Astrocyte of the spinal cord (primary cell): ENCODE measurements at regions not wholly inside any gene's neighbourhood (a gene's known extent, or its start where the extent isn't known, plus 50 kb on each side); places are given as distances from the start of the nearest gene placed in this dataset.

Source experiments
- DNase-seq: peaks from one replicate; pipeline ENCODE4 v3.0.0; 2011; ENCODE audit warnings: low read depth, low spot score
- H3K4me3 ChIP-seq: 2 replicates; pipeline ENCODE4 v1.5.1; 2011; ENCODE audit warnings: low read depth, mild to moderate bottlenecking, low read length, moderate library complexity
- CTCF ChIP-seq: IDR thresholded peaks from 2 replicates; pipeline ENCODE4 v1.5.1; 2012; ENCODE audit warnings: low read depth, mild to moderate bottlenecking, low read length, inconsistent platforms
- in situ Hi-C: cut with HindIII; loops from 2 replicates; pipeline ENCODE4 v1.10.0; 2017; ENCODE audit warnings: low sequenced_read_pairs

- no peak for TF ChIP-seq CTCF
- in situ Hi-C loops, result loop anchor here (10.0 kb wide), 1 partner anchor 882 kb away; no protein-coding TSS in a partner anchor
- DNase-seq, result peak; percentile 77
- H3K4me3 ChIP-seq, result peak overlapping the region; percentile 47
These were observed 216.1 kb downstream of the MEF2C start for GRCh38 chr5:88666761-88667495.

GRCh38 chr5:88665750-88666215, 217.2 kb downstream of the MEF2C start:
- TF ChIP-seq CTCF, result no peak
- peak overlapping the region; percentile 47 for H3K4me3 ChIP-seq
- in situ Hi-C loops, result loop anchor here (10.0 kb wide), 1 partner anchor 881 kb away; no protein-coding TSS in a partner anchor
- DNase-seq, result peak; percentile 64

- in situ Hi-C loops, result loop anchor here (10.0 kb wide), 1 partner anchor 880 kb away; no protein-coding TSS in a partner anchor
- peak; percentile 51 for DNase-seq
These were observed 218.3 kb downstream of the MEF2C start for GRCh38 chr5:88664645-88665044.

GRCh38 chr5:88663793-88664216, 219.2 kb downstream of the MEF2C start:
- peak; percentile 74 for DNase-seq
- in situ Hi-C loops, result loop anchor here (10.0 kb wide), 1 partner anchor 879 kb away; no protein-coding TSS in a partner anchor
- H3K4me3 ChIP-seq, result no peak overlapping the region
- TF ChIP-seq CTCF, result no peak

More at GRCh38 chr5:88664645-88665044, 218.3 kb downstream of the MEF2C start:
- H3K4me3 ChIP-seq, result no peak overlapping the region
- no peak for TF ChIP-seq CTCF

GRCh38 chr5:88662846-88663245, 220.1 kb downstream of the MEF2C start:
- in situ Hi-C loops, result loop anchor here (10.0 kb wide), 1 partner anchor 878 kb away; no protein-coding TSS in a partner anchor
- no peak for TF ChIP-seq CTCF
- DNase-seq, result peak; percentile 33
- no peak overlapping the region for H3K4me3 ChIP-seq

GRCh38 chr5:88661806-88662207, 221.2 kb downstream of the MEF2C start:
- no peak for DNase-seq
- H3K4me3 ChIP-seq, result peak overlapping the region; percentile 45
- in situ Hi-C loops, result loop anchor here (10.0 kb wide), 1 partner anchor 877 kb away; no protein-coding TSS in a partner anchor
- TF ChIP-seq CTCF, result no peak
